ENCODE measurements at regions not wholly inside any gene's neighbourhood (a gene's known extent, or its start where the extent isn't known, plus 50 kb on each side); places are given as distances from the start of the nearest gene placed in this dataset.

GRCh38 chr10:33588974-33589600, 254.6 kb upstream of the NRP1 start:
- no peak for FAIRE-seq
- H3K9me3 ChIP-seq (ENCODE audit: insufficient read depth in 2 of 2, low read depth in 1 of 2, low read length in 1 of 2), result peaks cover 13 to 18% of the 10 kb centered on the region in 2 experiments; a peak in 2 of 4 replicates
- TF ChIP-seq CTBP2 (IDR thresholded peaks at IDR 0.05; ENCODE audit: borderline replicate concordance, insufficient read depth, insufficient read length, low read length), result no peak
- no peak for TF ChIP-seq SIX5 (IDR thresholded peaks at IDR 0.05; ENCODE audit: low read depth, low read length)
- TF ChIP-seq POU5F1 (IDR thresholded peaks at IDR 0.05; ENCODE audit: low read depth, low read length), result no peak
- TF ChIP-seq RBBP5 (IDR thresholded peaks at IDR 0.05; ENCODE audit: borderline replicate concordance, low read depth, low read length), result no peak
- no peak for TF ChIP-seq GTF2F1 (IDR thresholded peaks at IDR 0.05; ENCODE audit: borderline replicate concordance, low read depth, low read length)
- TF ChIP-seq BACH1 (IDR thresholded peaks at IDR 0.05; ENCODE audit: low read length), result no peak
- no peak for TF ChIP-seq SP1 (IDR thresholded peaks at IDR 0.05; ENCODE audit: low read depth, low read length)
- no peak for TF ChIP-seq POLR2A (IDR thresholded peaks at IDR 0.05; ENCODE audit: control extremely low read depth in 1 of 2, low read depth in 2 of 2, low read length in 2 of 2)
- TF ChIP-seq TEAD4 (IDR thresholded peaks at IDR 0.05; ENCODE audit: low read depth, low read length), result no peak
- no peak for TF ChIP-seq KDM4A (IDR thresholded peaks at IDR 0.05; ENCODE audit: low read depth, low read length, severe bottlenecking)

More at GRCh38 chr10:33588974-33589600, 254.6 kb upstream of the NRP1 start:
- H2BK15ac ChIP-seq (ENCODE audit: low read length), result no peak overlapping the region
- H3K27me3 ChIP-seq (replicated peaks in 1 of 4; ENCODE audit: control insufficient read depth in 3 of 4, extremely low read depth in 1 of 4, insufficient read depth in 3 of 4, low read length in 3 of 4), result no peaks in the 10 kb centered on the region
- no peak overlapping the region for H2BK5ac ChIP-seq (ENCODE audit: low read depth, low read length)
- H4K5ac ChIP-seq (ENCODE audit: insufficient read length, low read depth, low read length), result no peak overlapping the region
- H2BK20ac ChIP-seq (ENCODE audit: low read length), result no peak overlapping the region
- no peak overlapping the region for H3K4ac ChIP-seq (replicated peaks; ENCODE audit: insufficient read length, low read depth, low read length)
- H3K23me2 ChIP-seq (ENCODE audit: low read depth, low read length), result no peaks in the 10 kb centered on the region
- H3K14ac ChIP-seq (ENCODE audit: insufficient read length), result no peak overlapping the region
- no peak overlapping the region for H3K4me3 ChIP-seq (ENCODE audit: extremely low read depth in 1 of 4, insufficient read depth in 2 of 4, low read depth in 3 of 4, low read length in 4 of 4)
- H3K18ac ChIP-seq (ENCODE audit: extremely low read depth, low read length), result no peak overlapping the region
- no peak overlapping the region for H4K8ac ChIP-seq (ENCODE audit: extremely low read depth, insufficient read depth, low read length)
- no peaks in the 10 kb centered on the region; a peak in 2 of 8 replicates for H3K36me3 ChIP-seq (ENCODE audit: control insufficient read depth in 2 of 4, insufficient read depth in 4 of 4, low read length in 3 of 4)
- no peak overlapping the region for H3K56ac ChIP-seq (replicated peaks; ENCODE audit: insufficient read length, low read depth, low read length)
- no peak overlapping the region for H4K91ac ChIP-seq (replicated peaks; ENCODE audit: insufficient read length, low read length)
- H3K79me1 ChIP-seq (ENCODE audit: low read depth, low read length), result no peaks in the 10 kb centered on the region
- no peak overlapping the region for H2BK120ac ChIP-seq (replicated peaks; ENCODE audit: low read depth, low read length)
- H2AFZ ChIP-seq (ENCODE audit: low read length), result no peak overlapping the region
- H3K9ac ChIP-seq (replicated peaks in 1 of 4; ENCODE audit: extremely low read depth in 1 of 4, low read depth in 3 of 4, low read length in 3 of 4), result no peak overlapping the region
- H3K79me2 ChIP-seq (ENCODE audit: control insufficient read depth in 1 of 2, insufficient read depth in 2 of 2, low read length in 2 of 2), result no peaks in the 10 kb centered on the region
- no peak overlapping the region for H2BK12ac ChIP-seq (ENCODE audit: low read depth, low read length)
- ChIA-PET CTCF (ENCODE audit: partially characterized antibody) (no interaction called here), POLR2A (ENCODE audit: partially characterized antibody) (no interaction called here)
- no peaks in the 10 kb centered on the region for H3K4me1 ChIP-seq (replicated peaks in 1 of 4; ENCODE audit: control insufficient read depth in 3 of 4, insufficient read depth in 4 of 4, low read length in 3 of 4)
- 93% methylated on average over 5 of the region's 5 CpGs; no CpG with 5 or more reads in 1 of the 2 experiments for WGBS, 2 experiments (ENCODE audit: extremely low coverage in 1 of 2, insufficient coverage in 1 of 2, insufficient read length in 1 of 2, insufficient replicate concordance in 2 of 2, low coverage in 1 of 2, low lambda C conversion rate in 2 of 2, missing lambda C conversion rate in 1 of 2)
- no peak for DNase-seq (ENCODE audit: low read depth in 1 of 2, low spot score in 2 of 2)
- H3K23ac ChIP-seq (ENCODE audit: insufficient read length), result no peak overlapping the region
- no peak overlapping the region for H3K27ac ChIP-seq (ENCODE audit: low read depth, low read length)
- H4K20me1 ChIP-seq (replicated peaks in 1 of 2; ENCODE audit: control insufficient read depth in 1 of 2, insufficient read depth in 2 of 2, low read length in 2 of 2), result no peaks in the 10 kb centered on the region
- no peak overlapping the region for H3K4me2 ChIP-seq (ENCODE audit: insufficient read depth in 1 of 2, low read depth in 2 of 2, low read length in 2 of 2)
- H2AK5ac ChIP-seq (ENCODE audit: low read depth, low read length), result no peak overlapping the region

Data from H1 (cell line).